HG03097 (cell line): ENCODE measurements at regions not wholly inside any gene's neighbourhood (a gene's known extent, or its start where the extent isn't known, plus 50 kb on each side); places are given as distances from the start of the nearest gene placed in this dataset.
"Not testable (repeated sequence)": the region's sequence is repeated elsewhere in the genome, so short reads cannot be mapped to it uniquely, and the experiment has no call there.

ENCODE experiments used
- ATAC-seq: cut with Tn5 transposase; IDR thresholded peaks from one replicate; pipeline ENCODE4 v1.9.1; 2021; ENCODE audit not compliant: unreplicated experiment, low FRiP score

GRCh38 chr11:21625982-21626381 lies 566.9 kb upstream of the ANO5 start:
- peak; percentile 59 for ATAC-seq

- no peak for ATAC-seq
These were observed 564.2 kb upstream of the ANO5 start for GRCh38 chr11:21628641-21629040.

GRCh38 chr11:21630934-21631478 lies 561.9 kb upstream of the ANO5 start:
- ATAC-seq: peak; percentile 68

- no peak for ATAC-seq
These were observed 560.9 kb upstream of the ANO5 start for GRCh38 chr11:21631991-21632390.

GRCh38 chr11:21634491-21634890 lies 558.4 kb upstream of the ANO5 start:
- no peak for ATAC-seq

- ATAC-seq: no peak
These were observed 557.9 kb upstream of the ANO5 start for GRCh38 chr11:21634956-21635355.

GRCh38 chr11:21635394-21636145 lies 557.3 kb upstream of the ANO5 start:
- peak; percentile 46 for ATAC-seq

- ATAC-seq: no peak
These were observed 556.3 kb upstream of the ANO5 start for GRCh38 chr11:21636561-21636960.

GRCh38 chr11:21640491-21640890 lies 552.4 kb upstream of the ANO5 start:
- ATAC-seq: no peak

GRCh38 chr11:21641869-21642268 lies 551.0 kb upstream of the ANO5 start:
- ATAC-seq: no peak

- ATAC-seq: no peak
These were observed 546.5 kb upstream of the ANO5 start for GRCh38 chr11:21646351-21646750.

GRCh38 chr11:21650961-21651360 lies 541.9 kb upstream of the ANO5 start:
- ATAC-seq: no peak

GRCh38 chr11:21653951-21654421 lies 538.9 kb upstream of the ANO5 start:
- no peak for ATAC-seq

- ATAC-seq: no peak
These were observed 536.8 kb upstream of the ANO5 start for GRCh38 chr11:21656065-21656464.

GRCh38 chr11:21658654-21659193 lies 534.2 kb upstream of the ANO5 start:
- no peak for ATAC-seq

GRCh38 chr11:21659377-21659776 lies 533.5 kb upstream of the ANO5 start:
- ATAC-seq: not testable (repeated sequence)

GRCh38 chr11:21659961-21660360 lies 532.9 kb upstream of the ANO5 start:
- no peak for ATAC-seq

- no peak for ATAC-seq
These were observed 517.8 kb upstream of the ANO5 start for GRCh38 chr11:21675049-21675616.

GRCh38 chr11:21687643-21688042 lies 505.2 kb upstream of the ANO5 start:
- no peak for ATAC-seq

GRCh38 chr11:21704539-21704938 lies 488.3 kb upstream of the ANO5 start:
- no peak for ATAC-seq

GRCh38 chr11:21707116-21707739 lies 485.7 kb upstream of the ANO5 start:
- ATAC-seq: no peak
